Hepatocyte (in vitro differentiated cells): ENCODE measurements at regions not wholly inside any gene's neighbourhood (a gene's known extent, or its start where the extent isn't known, plus 50 kb on each side); places are given as distances from the start of the nearest gene placed in this dataset.

Experiments used
- DNase-seq: peaks from one replicate; pipeline ENCODE4 v3.0.0-alpha.2; 2016; ENCODE audit warnings: low spot score
- H2AFZ ChIP-seq: fragments of 200-600 bp; sonication (generic); 2 replicates; pipeline ENCODE4 v1.6.0; 2016; ENCODE audit warnings: antibody characterized with exemption, mild to moderate bottlenecking
- H3K27ac ChIP-seq: fragments of 200-600 bp; sonication (generic); 2 replicates; pipeline ENCODE4 v1.5.1; 2016; ENCODE audit warnings: mild to moderate bottlenecking
- H3K27me3 ChIP-seq: fragments of 200-600 bp; sonication (generic); 2 replicates; pipeline ENCODE4 v1.6.1; 2016
- H3K36me3 ChIP-seq: fragments of 200-600 bp; sonication (generic); replicated peaks from 2 replicates; pipeline ENCODE4 v1.5.1; 2016; ENCODE audit warnings: low read depth; ENCODE audit not compliant: insufficient read depth
- H3K4me1 ChIP-seq: fragments of 200-600 bp; sonication (generic); 2 replicates; pipeline ENCODE4 v1.5.1; 2016; ENCODE audit warnings: mild to moderate bottlenecking, moderate library complexity; ENCODE audit not compliant: insufficient read depth
- H3K4me2 ChIP-seq: fragments of 200-600 bp; sonication (generic); 2 replicates; pipeline ENCODE4 v1.6.0; 2016
- H3K4me3 ChIP-seq: fragments of 200-600 bp; sonication (generic); 2 replicates; pipeline ENCODE4 v1.5.1; 2016; ENCODE audit warnings: mild to moderate bottlenecking
- H3K79me2 ChIP-seq: fragments of 200-600 bp; sonication (generic); 2 replicates; pipeline ENCODE4 v1.6.0; 2017; ENCODE audit warnings: mild to moderate bottlenecking
- H3K9me2 ChIP-seq: fragments of 200-600 bp; sonication (generic); replicated peaks from 2 replicates; pipeline ENCODE4 v1.6.0; 2017; ENCODE audit warnings: mild to moderate bottlenecking; ENCODE audit not compliant: insufficient read depth
- H3K9me3 ChIP-seq: fragments of 200-600 bp; sonication (generic); 2 replicates; pipeline ENCODE4 v1.5.1; 2016; ENCODE audit warnings: low read depth, mild to moderate bottlenecking
- H4K20me1 ChIP-seq: fragments of 200-600 bp; sonication (generic); 2 replicates; pipeline ENCODE4 v1.6.0; 2016; ENCODE audit warnings: mild to moderate bottlenecking; ENCODE audit not compliant: insufficient read depth, poor library complexity, severe bottlenecking
- CTCF ChIP-seq: fragments of 200-600 bp; sonication (generic); IDR thresholded peaks from 2 replicates; pipeline ENCODE4 v1.5.1; 2016; ENCODE audit warnings: antibody characterized with exemption, mild to moderate bottlenecking; ENCODE audit not compliant: poor library complexity
- EZH2 ChIP-seq: fragments of 200-600 bp; sonication (generic); IDR thresholded peaks from 2 replicates; pipeline ENCODE4 v1.6.1; 2016; ENCODE audit warnings: antibody characterized with exemption, mild to moderate bottlenecking, borderline replicate concordance
- EZH2phosphoT487 ChIP-seq: fragments of 200-600 bp; sonication (generic); IDR thresholded peaks from one replicate; pipeline ENCODE4 v1.6.1; 2018; ENCODE audit warnings: antibody characterized with exemption, mild to moderate bottlenecking, low read depth, moderate library complexity; ENCODE audit not compliant: unreplicated experiment, severe bottlenecking
- WGBS: methylation state at CpG from one replicate; pipeline ENCODE4 v1.1.6; 2016; ENCODE audit warnings: low lambda C conversion rate; ENCODE audit errors: missing lambda C conversion rate; 5-methylcytosine and 5-hydroxymethylcytosine counted together

- H3K9me2 ChIP-seq: no peaks in the 10 kb centered on the region
- H3K79me2 ChIP-seq: no peaks in the 10 kb centered on the region
- no peaks in the 10 kb centered on the region for H3K27me3 ChIP-seq
- no peaks in the 10 kb centered on the region for H3K4me1 ChIP-seq
- no peaks in the 10 kb centered on the region for H3K9me3 ChIP-seq
- no peak for DNase-seq
- no peak overlapping the region for H3K4me2 ChIP-seq
- no peak overlapping the region for H3K4me3 ChIP-seq
- WGBS: 64% methylated on average over 2 of the region's 2 CpGs
- no peak overlapping the region for H3K27ac ChIP-seq
- TF ChIP-seq EZH2phosphoT487: no peak
- TF ChIP-seq CTCF: no peak
- TF ChIP-seq EZH2: no peak
- no peaks in the 10 kb centered on the region for H4K20me1 ChIP-seq
- H3K36me3 ChIP-seq: no peaks in the 10 kb centered on the region
- H2AFZ ChIP-seq: no peak overlapping the region
Observed at GRCh38 chr9:4929917-4930316, 55.2 kb upstream of the JAK2 start.

- Histone ChIP-seq H4K20me1 (no peaks in the 10 kb centered on the region), H3K9me3 (no peaks in the 10 kb centered on the region), H3K79me2 (no peaks in the 10 kb centered on the region), H3K9me2 (no peaks in the 10 kb centered on the region), H2AFZ (no peak overlapping the region), H3K4me1 (no peaks in the 10 kb centered on the region), H3K4me2 (no peak overlapping the region), H3K4me3 (no peak overlapping the region), H3K27me3 (no peaks in the 10 kb centered on the region), H3K27ac (no peak overlapping the region), H3K36me3 (no peaks in the 10 kb centered on the region)
- TF ChIP-seq EZH2: no peak
- no peak for TF ChIP-seq CTCF
- TF ChIP-seq EZH2phosphoT487: no peak
- no peak for DNase-seq
- 99% methylated on average over 4 of the region's 4 CpGs for WGBS
Observed at GRCh38 chr9:4932681-4933080, 52.4 kb upstream of the JAK2 start.

- Histone ChIP-seq H4K20me1 (no peaks in the 10 kb centered on the region), H3K27ac (no peak overlapping the region), H3K36me3 (no peaks in the 10 kb centered on the region), H3K4me2 (no peak overlapping the region), H3K9me2 (no peaks in the 10 kb centered on the region), H2AFZ (no peak overlapping the region), H3K79me2 (no peaks in the 10 kb centered on the region), H3K4me1 (no peaks in the 10 kb centered on the region), H3K4me3 (no peak overlapping the region), H3K27me3 (no peaks in the 10 kb centered on the region), H3K9me3 (no peaks in the 10 kb centered on the region)
- WGBS: 91% methylated on average over 4 of the region's 4 CpGs
- DNase-seq: no peak
- TF ChIP-seq CTCF (no peak), EZH2phosphoT487 (no peak), EZH2 (no peak)
Observed at GRCh38 chr9:4933177-4933576, 51.9 kb upstream of the JAK2 start.

- H4K20me1 ChIP-seq: no peaks in the 10 kb centered on the region
- no peak overlapping the region for H3K4me2 ChIP-seq
- no peaks in the 10 kb centered on the region for H3K4me1 ChIP-seq
- H3K9me2 ChIP-seq: no peaks in the 10 kb centered on the region
- H2AFZ ChIP-seq: no peak overlapping the region
- H3K79me2 ChIP-seq: no peaks in the 10 kb centered on the region
- no peak for TF ChIP-seq EZH2phosphoT487
- TF ChIP-seq EZH2: no peak
- TF ChIP-seq CTCF: no peak
- H3K4me3 ChIP-seq: no peak overlapping the region
- no peaks in the 10 kb centered on the region for H3K27me3 ChIP-seq
- no peak for DNase-seq
- H3K27ac ChIP-seq: no peak overlapping the region
- H3K9me3 ChIP-seq: no peaks in the 10 kb centered on the region
- WGBS: 98% methylated on average over 2 of the region's 2 CpGs
- no peaks in the 10 kb centered on the region for H3K36me3 ChIP-seq
Observed at GRCh38 chr9:4933861-4934260, 51.2 kb upstream of the JAK2 start.
